Liver (tissue), 3 donors: ENCODE measurements at regions not wholly inside any gene's neighbourhood (a gene's known extent, or its start where the extent isn't known, plus 50 kb on each side); places are given as distances from the start of the nearest gene placed in this dataset.

Source experiments
- EGR1 ChIP-seq, 2 donors: IDR thresholded peaks; 2 replicates each; pipeline ENCODE4 v1.6.1; 2016 to 2018; ENCODE audit warnings: antibody characterized with exemption in 2 of 2, low read depth in 2 of 2
- FOXA2 ChIP-seq: IDR thresholded peaks from 2 replicates; pipeline ENCODE4 v1.6.1; 2016; ENCODE audit warnings: antibody characterized with exemption
- GABPA ChIP-seq, 2 donors: IDR thresholded peaks in 1 of 2; conservative IDR thresholded peaks in 1 of 2; 2 replicates each; pipeline ENCODE4 v1.6.1; 2016; ENCODE audit warnings: antibody characterized with exemption in 2 of 2, mild to moderate bottlenecking in 1 of 2, moderate library complexity in 1 of 2
- HNF4G ChIP-seq: IDR thresholded peaks from 2 replicates; pipeline ENCODE4 v1.6.1; 2016; ENCODE audit warnings: antibody characterized with exemption
- JUND ChIP-seq, 2 donors: IDR thresholded peaks; 2 replicates each; pipeline ENCODE4 v1.6.1; 2016; ENCODE audit warnings: antibody characterized with exemption in 2 of 2
- RAD21 ChIP-seq, 2 donors: IDR thresholded peaks; 2 replicates each; pipeline ENCODE4 v1.6.1; 2016; ENCODE audit warnings: antibody characterized with exemption in 2 of 2, mild to moderate bottlenecking in 2 of 2
- TAF1 ChIP-seq: conservative IDR thresholded peaks from 2 replicates; pipeline ENCODE4 v1.6.1; 2016; ENCODE audit warnings: antibody characterized with exemption, mild to moderate bottlenecking
- YY1 ChIP-seq: IDR thresholded peaks from 2 replicates; pipeline ENCODE4 v1.6.1; 2016; ENCODE audit warnings: antibody characterized with exemption, mild to moderate bottlenecking
- TF ChIP-seq, protein P1 (sequence below): fragments of 150-350 bp; IDR thresholded peaks from 2 replicates; pipeline ENCODE4 v1.5.1; 2017; ENCODE audit warnings: improper control_type of control experiment, low read depth, low read length; ENCODE audit not compliant: missing input control
- TF ChIP-seq, protein P2 (sequence below): IDR thresholded peaks from 2 replicates; pipeline ENCODE4 v1.6.1; 2016; ENCODE audit warnings: antibody characterized with exemption, mild to moderate bottlenecking
- TF ChIP-seq, protein P3 (sequence below): IDR thresholded peaks from 2 replicates; pipeline ENCODE4 v1.6.1; 2016; ENCODE audit warnings: antibody characterized with exemption
- TF ChIP-seq, protein P4 (sequence below): IDR thresholded peaks from 2 replicates; pipeline ENCODE4 v1.6.1; 2016; ENCODE audit warnings: antibody characterized with exemption
- donor health status: healthy.
- donor health status: healthy.

DNA sequence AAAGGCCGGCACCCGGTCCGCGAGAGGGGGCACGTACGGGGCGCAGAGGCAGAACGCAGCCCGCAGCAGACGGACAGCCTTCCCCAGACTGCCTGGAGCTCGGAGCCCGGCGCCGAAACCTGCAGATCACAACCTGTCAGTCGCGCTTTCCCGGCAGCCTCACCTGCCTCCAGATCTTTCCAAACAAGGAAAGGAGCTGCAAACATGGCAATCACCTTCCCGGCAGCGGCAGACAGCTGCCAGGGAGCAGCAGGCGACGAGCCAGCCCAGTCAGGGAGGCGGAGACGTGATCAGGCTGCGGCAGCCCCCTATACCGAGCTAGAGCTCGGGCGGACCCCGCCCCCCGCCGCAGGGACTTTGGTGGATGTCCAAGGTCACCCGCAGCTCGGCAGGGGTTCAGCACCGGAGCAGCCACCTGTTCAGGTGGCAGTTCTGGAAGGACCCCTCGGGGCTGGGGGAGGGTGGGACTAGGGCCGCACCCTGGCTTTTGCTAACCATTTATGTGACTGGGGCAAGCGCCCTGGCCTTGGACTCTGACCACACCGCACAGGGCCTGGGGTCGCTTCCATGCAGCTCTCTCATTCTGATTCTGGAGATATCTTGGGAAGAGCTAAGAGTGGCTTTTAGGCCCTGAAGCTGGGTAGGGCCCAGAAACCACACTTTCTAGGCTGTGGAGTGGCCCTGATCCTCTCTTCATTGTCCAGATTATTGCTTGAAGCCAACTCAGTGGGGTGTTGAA is 143.8 kb downstream of the NECTIN1 start:
- no peak for TF ChIP-seq EGR1 (IDR thresholded peaks at IDR 0.05; ENCODE audit: low read depth in 2 of 2)
- no peak for TF ChIP-seq GABPA (IDR thresholded peaks at IDR 0.05 in 1 of 2, conservative IDR thresholded peaks at IDR 0.05 in 1 of 2)
- TF ChIP-seq FOXA2, result no peak
- TF ChIP-seq, protein P1, sequence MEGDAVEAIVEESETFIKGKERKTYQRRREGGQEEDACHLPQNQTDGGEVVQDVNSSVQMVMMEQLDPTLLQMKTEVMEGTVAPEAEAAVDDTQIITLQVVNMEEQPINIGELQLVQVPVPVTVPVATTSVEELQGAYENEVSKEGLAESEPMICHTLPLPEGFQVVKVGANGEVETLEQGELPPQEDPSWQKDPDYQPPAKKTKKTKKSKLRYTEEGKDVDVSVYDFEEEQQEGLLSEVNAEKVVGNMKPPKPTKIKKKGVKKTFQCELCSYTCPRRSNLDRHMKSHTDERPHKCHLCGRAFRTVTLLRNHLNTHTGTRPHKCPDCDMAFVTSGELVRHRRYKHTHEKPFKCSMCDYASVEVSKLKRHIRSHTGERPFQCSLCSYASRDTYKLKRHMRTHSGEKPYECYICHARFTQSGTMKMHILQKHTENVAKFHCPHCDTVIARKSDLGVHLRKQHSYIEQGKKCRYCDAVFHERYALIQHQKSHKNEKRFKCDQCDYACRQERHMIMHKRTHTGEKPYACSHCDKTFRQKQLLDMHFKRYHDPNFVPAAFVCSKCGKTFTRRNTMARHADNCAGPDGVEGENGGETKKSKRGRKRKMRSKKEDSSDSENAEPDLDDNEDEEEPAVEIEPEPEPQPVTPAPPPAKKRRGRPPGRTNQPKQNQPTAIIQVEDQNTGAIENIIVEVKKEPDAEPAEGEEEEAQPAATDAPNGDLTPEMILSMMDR, result no peak
- TF ChIP-seq RAD21 (IDR thresholded peaks at IDR 0.05), result no peak
- no peak for TF ChIP-seq TAF1
- no peak for TF ChIP-seq YY1
- TF ChIP-seq, protein P2, sequence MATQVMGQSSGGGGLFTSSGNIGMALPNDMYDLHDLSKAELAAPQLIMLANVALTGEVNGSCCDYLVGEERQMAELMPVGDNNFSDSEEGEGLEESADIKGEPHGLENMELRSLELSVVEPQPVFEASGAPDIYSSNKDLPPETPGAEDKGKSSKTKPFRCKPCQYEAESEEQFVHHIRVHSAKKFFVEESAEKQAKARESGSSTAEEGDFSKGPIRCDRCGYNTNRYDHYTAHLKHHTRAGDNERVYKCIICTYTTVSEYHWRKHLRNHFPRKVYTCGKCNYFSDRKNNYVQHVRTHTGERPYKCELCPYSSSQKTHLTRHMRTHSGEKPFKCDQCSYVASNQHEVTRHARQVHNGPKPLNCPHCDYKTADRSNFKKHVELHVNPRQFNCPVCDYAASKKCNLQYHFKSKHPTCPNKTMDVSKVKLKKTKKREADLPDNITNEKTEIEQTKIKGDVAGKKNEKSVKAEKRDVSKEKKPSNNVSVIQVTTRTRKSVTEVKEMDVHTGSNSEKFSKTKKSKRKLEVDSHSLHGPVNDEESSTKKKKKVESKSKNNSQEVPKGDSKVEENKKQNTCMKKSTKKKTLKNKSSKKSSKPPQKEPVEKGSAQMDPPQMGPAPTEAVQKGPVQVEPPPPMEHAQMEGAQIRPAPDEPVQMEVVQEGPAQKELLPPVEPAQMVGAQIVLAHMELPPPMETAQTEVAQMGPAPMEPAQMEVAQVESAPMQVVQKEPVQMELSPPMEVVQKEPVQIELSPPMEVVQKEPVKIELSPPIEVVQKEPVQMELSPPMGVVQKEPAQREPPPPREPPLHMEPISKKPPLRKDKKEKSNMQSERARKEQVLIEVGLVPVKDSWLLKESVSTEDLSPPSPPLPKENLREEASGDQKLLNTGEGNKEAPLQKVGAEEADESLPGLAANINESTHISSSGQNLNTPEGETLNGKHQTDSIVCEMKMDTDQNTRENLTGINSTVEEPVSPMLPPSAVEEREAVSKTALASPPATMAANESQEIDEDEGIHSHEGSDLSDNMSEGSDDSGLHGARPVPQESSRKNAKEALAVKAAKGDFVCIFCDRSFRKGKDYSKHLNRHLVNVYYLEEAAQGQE, result no peak
- no peak for TF ChIP-seq JUND (IDR thresholded peaks at IDR 0.05)
- TF ChIP-seq, protein P3, sequence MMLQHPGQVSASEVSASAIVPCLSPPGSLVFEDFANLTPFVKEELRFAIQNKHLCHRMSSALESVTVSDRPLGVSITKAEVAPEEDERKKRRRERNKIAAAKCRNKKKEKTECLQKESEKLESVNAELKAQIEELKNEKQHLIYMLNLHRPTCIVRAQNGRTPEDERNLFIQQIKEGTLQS, result no peak
- no peak for TF ChIP-seq HNF4G
- TF ChIP-seq, protein P4, sequence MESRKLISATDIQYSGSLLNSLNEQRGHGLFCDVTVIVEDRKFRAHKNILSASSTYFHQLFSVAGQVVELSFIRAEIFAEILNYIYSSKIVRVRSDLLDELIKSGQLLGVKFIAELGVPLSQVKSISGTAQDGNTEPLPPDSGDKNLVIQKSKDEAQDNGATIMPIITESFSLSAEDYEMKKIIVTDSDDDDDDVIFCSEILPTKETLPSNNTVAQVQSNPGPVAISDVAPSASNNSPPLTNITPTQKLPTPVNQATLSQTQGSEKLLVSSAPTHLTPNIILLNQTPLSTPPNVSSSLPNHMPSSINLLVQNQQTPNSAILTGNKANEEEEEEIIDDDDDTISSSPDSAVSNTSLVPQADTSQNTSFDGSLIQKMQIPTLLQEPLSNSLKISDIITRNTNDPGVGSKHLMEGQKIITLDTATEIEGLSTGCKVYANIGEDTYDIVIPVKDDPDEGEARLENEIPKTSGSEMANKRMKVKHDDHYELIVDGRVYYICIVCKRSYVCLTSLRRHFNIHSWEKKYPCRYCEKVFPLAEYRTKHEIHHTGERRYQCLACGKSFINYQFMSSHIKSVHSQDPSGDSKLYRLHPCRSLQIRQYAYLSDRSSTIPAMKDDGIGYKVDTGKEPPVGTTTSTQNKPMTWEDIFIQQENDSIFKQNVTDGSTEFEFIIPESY, result no peak
